ENCODE measurements at regions not wholly inside any gene's neighbourhood (a gene's known extent, or its start where the extent isn't known, plus 50 kb on each side); places are given as distances from the start of the nearest gene placed in this dataset.

GRCh38 chr15:91752081-91752785 is 101.3 kb upstream of the SLCO3A1 start:
- TF ChIP-seq CTCF (IDR thresholded peaks at IDR 0.05) (no peak), POLR2A (IDR thresholded peaks at IDR 0.05) (no peak)
